MCF 10A (cell line): ENCODE measurements at regions not wholly inside any gene's neighbourhood (a gene's known extent, or its start where the extent isn't known, plus 50 kb on each side); places are given as distances from the start of the nearest gene placed in this dataset.

ENCODE experiments used
- BruUV-seq: library from RNA; stranded (reverse); fragments of 400-500 nt; replicated peaks from 2 replicates; lab custom pipeline; 2021; lab: Mats Ljungman, UMichigan
- CTCF ChIA-PET: fragments of 300-600 bp; sonication (Branson Sonifier 250); formaldehyde crosslinking; extraction: SDS; loops from one replicate; lab custom pipeline; 2021; ENCODE audit warnings: antibody characterized with exemption, inconsistent platforms; lab: Yijun Ruan, JAX
- POLR2A ChIA-PET: fragments of 300-600, 350-650 bp; sonication (Branson Sonifier 250); formaldehyde crosslinking; extraction: SDS; loops from one replicate; lab custom pipeline; 2020; ENCODE audit warnings: antibody characterized with exemption, inconsistent platforms; lab: Yijun Ruan, JAX
- DNase-seq: peaks from one replicate; pipeline ENCODE4 v3.0.0-alpha.2; 2018; ENCODE audit not compliant: unreplicated experiment
- H3K27ac Mint-ChIP-seq: one replicate; pipeline ENCODE4 v1.8.0; 2022; ENCODE audit warnings: mild to moderate bottlenecking, low read depth, mixed read lengths; ENCODE audit not compliant: unreplicated experiment
- H3K27me3 Mint-ChIP-seq: one replicate; pipeline ENCODE4 v1.8.0; 2022; ENCODE audit warnings: mixed read lengths; ENCODE audit not compliant: insufficient read depth, unreplicated experiment
- H3K36me3 Mint-ChIP-seq: one replicate; pipeline ENCODE4 v1.8.0; 2022; ENCODE audit warnings: mild to moderate bottlenecking, moderate library complexity, mixed read lengths; ENCODE audit not compliant: insufficient read depth, unreplicated experiment
- H3K4me1 Mint-ChIP-seq: one replicate; pipeline ENCODE4 v1.8.0; 2022; ENCODE audit warnings: mixed read lengths; ENCODE audit not compliant: insufficient read depth, unreplicated experiment
- H3K4me3 Mint-ChIP-seq: one replicate; pipeline ENCODE4 v1.8.0; 2022; ENCODE audit warnings: mild to moderate bottlenecking, moderate library complexity, mixed read lengths; ENCODE audit not compliant: unreplicated experiment
- H3K9me3 Mint-ChIP-seq: one replicate; pipeline ENCODE4 v1.8.0; 2022; ENCODE audit warnings: mixed read lengths; ENCODE audit not compliant: unreplicated experiment
- intact Hi-C: fragments of 100-400 bp; cut with micrococcal nuclease; formaldehyde crosslinking; loops from 2 replicates; pipeline ENCODE4 v1.14.1; 2022
- TF ChIP-seq, protein P1 (sequence below): fragments of 200-600 bp; IDR thresholded peaks from one replicate; pipeline ENCODE4 v1.8.0; 2022; ENCODE audit warnings: antibody characterized with exemption, mild to moderate bottlenecking; ENCODE audit not compliant: unreplicated experiment

DNA sequence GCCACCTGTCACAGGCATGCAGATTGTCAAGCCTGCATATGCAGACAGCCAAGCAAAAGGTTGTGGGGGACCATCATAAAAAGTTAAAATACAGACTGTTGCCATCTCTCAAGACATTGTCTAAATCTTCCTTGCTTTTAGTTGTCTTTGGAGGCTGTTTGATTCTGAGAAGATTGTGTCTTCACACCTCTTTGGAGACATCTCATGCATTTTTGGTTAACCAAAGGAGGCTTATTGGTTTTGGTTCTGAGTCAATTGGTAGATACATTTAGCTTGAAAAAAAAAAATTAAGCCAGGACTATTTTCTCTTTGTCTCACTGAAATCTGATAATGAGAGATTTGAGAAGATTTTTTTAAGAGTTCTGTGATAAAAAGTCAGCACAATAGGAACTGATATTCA, 217.6 kb downstream of the LYPLAL1 start:
- ChIA-PET POLR2A (interaction anchor here (0.6 kb wide), 1 partner anchor 697 kb away, joined by 6 read pairs; no protein-coding TSS in a partner anchor), CTCF (interaction anchor here (0.5 to 1.7 kb wide), 2 partner anchors 26 to 38 kb away, joined by 3 to 8 read pairs; no protein-coding TSS in a partner anchor)
- intact Hi-C loops = no loop called here
- peaks cover 55% of the 10 kb centered on the region for H3K27me3 Mint-ChIP-seq
- DNase-seq = no peak
- H3K36me3 Mint-ChIP-seq = no peaks in the 10 kb centered on the region
- H3K4me3 Mint-ChIP-seq = no peak overlapping the region
- H3K9me3 Mint-ChIP-seq = peaks cover 3% of the 10 kb centered on the region
- BruUV-seq = no TSS peak
- H3K27ac Mint-ChIP-seq = no peak overlapping the region
- no peaks in the 10 kb centered on the region for H3K4me1 Mint-ChIP-seq
- TF ChIP-seq, protein P1, sequence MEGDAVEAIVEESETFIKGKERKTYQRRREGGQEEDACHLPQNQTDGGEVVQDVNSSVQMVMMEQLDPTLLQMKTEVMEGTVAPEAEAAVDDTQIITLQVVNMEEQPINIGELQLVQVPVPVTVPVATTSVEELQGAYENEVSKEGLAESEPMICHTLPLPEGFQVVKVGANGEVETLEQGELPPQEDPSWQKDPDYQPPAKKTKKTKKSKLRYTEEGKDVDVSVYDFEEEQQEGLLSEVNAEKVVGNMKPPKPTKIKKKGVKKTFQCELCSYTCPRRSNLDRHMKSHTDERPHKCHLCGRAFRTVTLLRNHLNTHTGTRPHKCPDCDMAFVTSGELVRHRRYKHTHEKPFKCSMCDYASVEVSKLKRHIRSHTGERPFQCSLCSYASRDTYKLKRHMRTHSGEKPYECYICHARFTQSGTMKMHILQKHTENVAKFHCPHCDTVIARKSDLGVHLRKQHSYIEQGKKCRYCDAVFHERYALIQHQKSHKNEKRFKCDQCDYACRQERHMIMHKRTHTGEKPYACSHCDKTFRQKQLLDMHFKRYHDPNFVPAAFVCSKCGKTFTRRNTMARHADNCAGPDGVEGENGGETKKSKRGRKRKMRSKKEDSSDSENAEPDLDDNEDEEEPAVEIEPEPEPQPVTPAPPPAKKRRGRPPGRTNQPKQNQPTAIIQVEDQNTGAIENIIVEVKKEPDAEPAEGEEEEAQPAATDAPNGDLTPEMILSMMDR = no peak

DNA sequence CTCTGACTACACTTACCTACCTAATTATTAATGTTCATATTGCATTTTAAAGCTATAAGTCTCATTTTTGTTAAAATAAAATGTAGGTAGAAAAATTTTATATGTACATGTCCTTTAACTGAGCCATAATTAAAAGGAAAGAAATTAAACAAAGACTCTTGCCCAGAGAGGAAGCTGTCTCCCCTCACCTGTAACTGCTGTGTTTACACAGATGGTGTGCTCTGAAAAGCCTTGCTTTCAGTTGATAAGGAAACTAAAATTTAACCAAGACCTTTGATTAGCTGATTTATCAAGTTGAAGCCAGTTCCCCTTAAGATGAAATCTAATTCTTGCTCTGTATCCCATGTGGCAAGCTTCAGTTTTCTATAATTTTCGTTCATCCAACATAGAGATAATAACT, 213.5 kb downstream of the LYPLAL1 start:
- peaks cover 68% of the 10 kb centered on the region for H3K27me3 Mint-ChIP-seq
- H3K36me3 Mint-ChIP-seq = no peaks in the 10 kb centered on the region

GRCh38 chr1:219385787-219386427, 212.2 kb downstream of the LYPLAL1 start:
- no peaks in the 10 kb centered on the region for H3K4me1 Mint-ChIP-seq
- peaks cover 63% of the 10 kb centered on the region for H3K27me3 Mint-ChIP-seq
- CTCF ChIA-PET = interaction anchor here (0.5 to 3.9 kb wide), 87 partner anchors 9 to 1835 kb away, joined by 3 to 47 read pairs (median 4); partner anchors contain the start of genes LYPLAL1, RRP15 and TGFB2
- H3K4me3 Mint-ChIP-seq = no peak overlapping the region
- no peaks in the 10 kb centered on the region for H3K9me3 Mint-ChIP-seq
- no TSS peak for BruUV-seq
- peak; percentile 87 for DNase-seq
- TF ChIP-seq, protein P1 = peak; percentile 96
- intact Hi-C loops = loop anchor here (1.0 to 10.0 kb wide), 9 partner anchors 82 to 1056 kb away; no protein-coding TSS in a partner anchor
- no peak overlapping the region for H3K27ac Mint-ChIP-seq
- POLR2A ChIA-PET = interaction anchor here (1.1 kb wide), 1 partner anchor 17 kb away, joined by 3 read pairs; no protein-coding TSS in a partner anchor
- H3K36me3 Mint-ChIP-seq = no peaks in the 10 kb centered on the region

More for the DNA sequence above, 213.5 kb downstream of the LYPLAL1 start:
- CTCF ChIA-PET = interaction anchor here (0.6 to 3.9 kb wide), 28 partner anchors 8 to 1088 kb away, joined by 3 to 47 read pairs (median 6); partner anchors contain the start of gene TGFB2
- DNase-seq = no peak
- intact Hi-C loops = loop anchor here (5.0 to 10.0 kb wide), 3 partner anchors 672 to 865 kb away; no protein-coding TSS in a partner anchor
- no TSS peak for BruUV-seq
- no peaks in the 10 kb centered on the region for H3K9me3 Mint-ChIP-seq
- H3K27ac Mint-ChIP-seq = no peak overlapping the region
- H3K4me3 Mint-ChIP-seq = no peak overlapping the region
- POLR2A ChIA-PET = interaction anchor here (0.7 kb wide), 2 partner anchors 41 to 64 kb away, joined by 3 read pairs; no protein-coding TSS in a partner anchor
- no peaks in the 10 kb centered on the region for H3K4me1 Mint-ChIP-seq
- TF ChIP-seq, protein P1 = no peak

- BruUV-seq = no TSS peak
- Mint-ChIP-seq H3K27me3 (peaks cover 65% of the 10 kb centered on the region), H3K27ac (no peak overlapping the region), H3K4me1 (no peaks in the 10 kb centered on the region), H3K9me3 (peaks cover 7% of the 10 kb centered on the region), H3K4me3 (no peak overlapping the region), H3K36me3 (no peaks in the 10 kb centered on the region)
- intact Hi-C loops = loop anchor here (10.0 kb wide), 2 partner anchors 668 to 698 kb away; no protein-coding TSS in a partner anchor
- POLR2A ChIA-PET = no interaction called here
- TF ChIP-seq, protein P1 = no peak
- CTCF ChIA-PET = interaction anchor here (0.6 to 1.5 kb wide), 3 partner anchors 9 to 1043 kb away, joined by 3 read pairs; no protein-coding TSS in a partner anchor
- DNase-seq = no peak
Observed at GRCh38 chr1:219383281-219383680, 209.6 kb downstream of the LYPLAL1 start.
